ENCODE measurements at regions not wholly inside any gene's neighbourhood (a gene's known extent, or its start where the extent isn't known, plus 50 kb on each side); places are given as distances from the start of the nearest gene placed in this dataset.

GRCh38 chr15:45790325-45790943 is 155.6 kb downstream of the SQOR start:
- TF ChIP-seq TCF7L2 (IDR thresholded peaks at IDR 0.05; ENCODE audit: low read depth, low read length) (no peak), CTCF (IDR thresholded peaks at IDR 0.05) (peak; percentile 74)
- intact Hi-C loops (cut with micrococcal nuclease; ENCODE audit: unreplicated experiment) = loop anchor here (2.0 kb wide), 2 partner anchors 76 to 86 kb away; no protein-coding TSS in a partner anchor
- Histone ChIP-seq H3K27ac (ENCODE audit: low read length) (no peak overlapping the region), H3K4me3 (ENCODE audit: low read depth in 2 of 2, low read length in 2 of 2) (no peak overlapping the region), H3K36me3 (ENCODE audit: control insufficient read depth, insufficient read depth, low read length) (no peaks in the 10 kb centered on the region), H3K9me3 (ENCODE audit: control insufficient read depth, insufficient read depth, low read depth, low read length) (no peaks in the 10 kb centered on the region), H3K4me1 (ENCODE audit: control insufficient read depth, insufficient read depth, low read length) (no peaks in the 10 kb centered on the region), H3K27me3 (ENCODE audit: control insufficient read depth, insufficient read depth, low read length) (no peaks in the 10 kb centered on the region)
- CTCF ChIA-PET = interaction anchor here (1.7 kb wide), 1 partner anchor 85 kb away, joined by 6 read pairs; no protein-coding TSS in a partner anchor
- in situ Hi-C loops (cut with HindIII; ENCODE audit: low pct_unique_long_range_greater_than_20kb, low sequenced_read_pairs) = no loop called here
- DNase-seq (ENCODE audit: low read depth, low spot score) (peak; percentile 17), ATAC-seq (peak; percentile 92)
- POLR2A ChIA-PET = no interaction called here
- BruUV-seq (replicated peaks) = no TSS peak

GRCh38 chr15:45794304-45794703 is 159.5 kb downstream of the SQOR start:
- intact Hi-C loops (cut with micrococcal nuclease; ENCODE audit: unreplicated experiment) (no loop called here), in situ Hi-C loops (cut with HindIII; ENCODE audit: low pct_unique_long_range_greater_than_20kb, low sequenced_read_pairs) (no loop called here)
- ChIA-PET POLR2A (no interaction called here), CTCF (no interaction called here)
- BruUV-seq (replicated peaks) = no TSS peak
- Histone ChIP-seq H3K27me3 (ENCODE audit: control insufficient read depth, insufficient read depth, low read length) (no peaks in the 10 kb centered on the region), H3K9me3 (ENCODE audit: control insufficient read depth, insufficient read depth, low read depth, low read length) (no peaks in the 10 kb centered on the region), H3K4me3 (ENCODE audit: low read depth in 2 of 2, low read length in 2 of 2) (no peak overlapping the region), H3K27ac (ENCODE audit: low read length) (no peak overlapping the region), H3K4me1 (ENCODE audit: control insufficient read depth, insufficient read depth, low read length) (no peaks in the 10 kb centered on the region), H3K36me3 (ENCODE audit: control insufficient read depth, insufficient read depth, low read length) (no peaks in the 10 kb centered on the region)
- no peak for TF ChIP-seq CTCF (IDR thresholded peaks at IDR 0.05)
- TF ChIP-seq SIN3A (IDR thresholded peaks at IDR 0.05; ENCODE audit: borderline replicate concordance, insufficient read depth, low read depth, low read length) = no peak
- TF ChIP-seq POLR2AphosphoS5 (IDR thresholded peaks at IDR 0.05; ENCODE audit: low read depth, low read length) = no peak
- TF ChIP-seq, protein P1, sequence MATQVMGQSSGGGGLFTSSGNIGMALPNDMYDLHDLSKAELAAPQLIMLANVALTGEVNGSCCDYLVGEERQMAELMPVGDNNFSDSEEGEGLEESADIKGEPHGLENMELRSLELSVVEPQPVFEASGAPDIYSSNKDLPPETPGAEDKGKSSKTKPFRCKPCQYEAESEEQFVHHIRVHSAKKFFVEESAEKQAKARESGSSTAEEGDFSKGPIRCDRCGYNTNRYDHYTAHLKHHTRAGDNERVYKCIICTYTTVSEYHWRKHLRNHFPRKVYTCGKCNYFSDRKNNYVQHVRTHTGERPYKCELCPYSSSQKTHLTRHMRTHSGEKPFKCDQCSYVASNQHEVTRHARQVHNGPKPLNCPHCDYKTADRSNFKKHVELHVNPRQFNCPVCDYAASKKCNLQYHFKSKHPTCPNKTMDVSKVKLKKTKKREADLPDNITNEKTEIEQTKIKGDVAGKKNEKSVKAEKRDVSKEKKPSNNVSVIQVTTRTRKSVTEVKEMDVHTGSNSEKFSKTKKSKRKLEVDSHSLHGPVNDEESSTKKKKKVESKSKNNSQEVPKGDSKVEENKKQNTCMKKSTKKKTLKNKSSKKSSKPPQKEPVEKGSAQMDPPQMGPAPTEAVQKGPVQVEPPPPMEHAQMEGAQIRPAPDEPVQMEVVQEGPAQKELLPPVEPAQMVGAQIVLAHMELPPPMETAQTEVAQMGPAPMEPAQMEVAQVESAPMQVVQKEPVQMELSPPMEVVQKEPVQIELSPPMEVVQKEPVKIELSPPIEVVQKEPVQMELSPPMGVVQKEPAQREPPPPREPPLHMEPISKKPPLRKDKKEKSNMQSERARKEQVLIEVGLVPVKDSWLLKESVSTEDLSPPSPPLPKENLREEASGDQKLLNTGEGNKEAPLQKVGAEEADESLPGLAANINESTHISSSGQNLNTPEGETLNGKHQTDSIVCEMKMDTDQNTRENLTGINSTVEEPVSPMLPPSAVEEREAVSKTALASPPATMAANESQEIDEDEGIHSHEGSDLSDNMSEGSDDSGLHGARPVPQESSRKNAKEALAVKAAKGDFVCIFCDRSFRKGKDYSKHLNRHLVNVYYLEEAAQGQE (IDR thresholded peaks at IDR 0.05; ENCODE audit: insufficient read depth in 1 of 2, low read depth in 2 of 2, low read length in 1 of 2) = no peak
- TF ChIP-seq TCF7L2 (IDR thresholded peaks at IDR 0.05; ENCODE audit: low read depth, low read length) = no peak
- ATAC-seq (no peak), DNase-seq (ENCODE audit: low read depth, low spot score) (no peak)
